Panc1 (cell line): ENCODE measurements at regions not wholly inside any gene's neighbourhood (a gene's known extent, or its start where the extent isn't known, plus 50 kb on each side); places are given as distances from the start of the nearest gene placed in this dataset.

Experiments
- CTCF ChIP-seq: fragments of 450-650 bp; IDR thresholded peaks from 2 replicates; pipeline ENCODE4 v1.5.1; 2017; ENCODE audit warnings: mild to moderate bottlenecking
- POLR2AphosphoS5 ChIP-seq: IDR thresholded peaks from 2 replicates; pipeline ENCODE4 v1.6.1; 2012; ENCODE audit warnings: mild to moderate bottlenecking, low read depth, low read length, moderate library complexity
- REST ChIP-seq, 2 experiments: IDR thresholded peaks; 2 replicates each; pipeline ENCODE4 v1.6.1; 2011 to 2012; ENCODE audit warnings: low read depth in 2 of 2, control low read depth in 1 of 2, low read length in 1 of 2, mild to moderate bottlenecking in 1 of 2, moderate library complexity in 1 of 2; ENCODE audit not compliant: insufficient read depth in 1 of 2

GRCh38 chr13:48904668-48905290, 70.9 kb upstream of the FNDC3A start:
- no peak for TF ChIP-seq CTCF
- no peak for TF ChIP-seq POLR2AphosphoS5
- no peak for TF ChIP-seq REST (IDR thresholded peaks at IDR 0.05; ENCODE audit: insufficient read depth in 1 of 2, low read depth in 2 of 2, low read length in 1 of 2)
